ENCODE measurements at regions not wholly inside any gene's neighbourhood (a gene's known extent, or its start where the extent isn't known, plus 50 kb on each side); places are given as distances from the start of the nearest gene placed in this dataset.
A peak's percentile ranks its signal among the peaks of the same experiment; 100 is the strongest.

GRCh38 chr1:181142096-181142958 lies 53.8 kb downstream of the IER5 start:
- peak; percentile 84 for DNase-seq

GRCh38 chr1:181143102-181143859 lies 54.8 kb downstream of the IER5 start:
- no peak for DNase-seq

GRCh38 chr1:181144238-181144637 lies 55.7 kb downstream of the IER5 start:
- no peak for DNase-seq

GRCh38 chr1:181148636-181149035 lies 60.1 kb downstream of the IER5 start:
- no peak for DNase-seq

GRCh38 chr1:181149326-181150125 lies 61.0 kb downstream of the IER5 start:
- DNase-seq = no peak

GRCh38 chr1:181150273-181150672 lies 61.8 kb downstream of the IER5 start:
- no peak for DNase-seq

- DNase-seq = no peak
Measured at GRCh38 chr1:181150842-181151241, 62.3 kb downstream of the IER5 start.

- no peak for DNase-seq
Measured at GRCh38 chr1:181151378-181152326, 63.2 kb downstream of the IER5 start.

GRCh38 chr1:181152892-181153633 lies 64.6 kb downstream of the IER5 start:
- no peak for DNase-seq

GRCh38 chr1:181153634-181153961 lies 65.1 kb downstream of the IER5 start:
- no peak for DNase-seq

- DNase-seq = no peak
Measured at GRCh38 chr1:181155339-181155738, 66.8 kb downstream of the IER5 start.

- no peak for DNase-seq
Measured at GRCh38 chr1:181159451-181160140, 71.1 kb downstream of the IER5 start.

- no peak for DNase-seq
Measured at GRCh38 chr1:181160322-181160721, 71.8 kb downstream of the IER5 start.

- no peak for DNase-seq
Measured at GRCh38 chr1:181160998-181161870, 72.7 kb downstream of the IER5 start.

- no peak for DNase-seq
Measured at GRCh38 chr1:181163662-181164061, 75.2 kb downstream of the IER5 start.

GRCh38 chr1:181166377-181167196 lies 78.1 kb downstream of the IER5 start:
- peak; percentile 47 for DNase-seq

GRCh38 chr1:181169281-181169865 lies 80.9 kb downstream of the IER5 start:
- DNase-seq = no peak

- DNase-seq = no peak
Measured at GRCh38 chr1:181170194-181170593, 81.7 kb downstream of the IER5 start.

GRCh38 chr1:181172082-181172481 lies 83.6 kb downstream of the IER5 start:
- DNase-seq = no peak

Data from DMS153 (cell line).